ENCODE measurements at regions not wholly inside any gene's neighbourhood (a gene's known extent, or its start where the extent isn't known, plus 50 kb on each side); places are given as distances from the start of the nearest gene placed in this dataset.

DNA sequence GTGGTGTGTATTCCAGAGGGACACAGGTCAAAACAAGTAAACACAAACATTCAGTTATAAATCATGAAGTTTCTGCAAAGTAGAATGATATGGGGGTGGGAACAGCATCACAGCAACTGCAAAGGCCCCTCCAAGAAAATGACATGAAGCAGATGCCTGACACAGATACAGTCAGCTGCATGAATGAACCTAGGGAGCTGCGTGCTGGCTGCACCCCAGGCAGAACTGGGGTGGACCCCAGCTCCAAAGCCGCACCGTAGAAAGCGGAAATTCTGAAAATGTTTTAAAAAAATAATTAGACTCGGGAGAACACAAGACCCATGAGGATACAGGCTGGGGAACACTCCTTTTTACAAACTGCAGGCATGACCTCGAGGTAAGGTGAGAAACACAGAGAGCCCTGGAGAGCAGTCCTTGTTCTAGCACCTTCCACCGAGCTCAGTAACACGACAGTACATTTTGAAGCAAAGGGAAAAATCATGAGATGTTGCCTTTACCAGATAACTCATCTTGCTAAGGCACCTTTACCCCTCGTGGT lies 323.8 kb downstream of the SOX9 start:
- Histone ChIP-seq H3K9ac (ENCODE audit: insufficient read depth in 1 of 2, low read length in 2 of 2) (no peak overlapping the region), H3K27ac (ENCODE audit: low read depth in 1 of 2, low read length in 1 of 2) (no peak overlapping the region), H3K9me3 (ENCODE audit: control insufficient read depth in 4 of 4, insufficient read depth in 3 of 4, low read length in 3 of 4) (peaks cover 0 to 3% (median 0%) of the 10 kb centered on the region in 4 donors), H3K4me3 (no peak overlapping the region), H3K4me1 (ENCODE audit: control insufficient read depth in 5 of 5, insufficient read depth in 5 of 5, low read length in 5 of 5) (peaks cover 0 to 6% (median 0%) of the 10 kb centered on the region in 5 donors), H3K27me3 (ENCODE audit: control insufficient read depth in 3 of 3, insufficient read depth in 3 of 3, low read length in 2 of 3) (no peaks in the 10 kb centered on the region), H3K36me3 (ENCODE audit: control insufficient read depth in 4 of 4, insufficient read depth in 4 of 4, low read length in 4 of 4) (no peaks in the 10 kb centered on the region)
- no peak for ATAC-seq (ENCODE audit: insufficient read depth, low FRiP score)
- 78 to 82% methylated on average over 9 of the region's 9 CpGs for WGBS, 2 donors
- DNase-seq = no peak
- TF ChIP-seq, protein P1, sequence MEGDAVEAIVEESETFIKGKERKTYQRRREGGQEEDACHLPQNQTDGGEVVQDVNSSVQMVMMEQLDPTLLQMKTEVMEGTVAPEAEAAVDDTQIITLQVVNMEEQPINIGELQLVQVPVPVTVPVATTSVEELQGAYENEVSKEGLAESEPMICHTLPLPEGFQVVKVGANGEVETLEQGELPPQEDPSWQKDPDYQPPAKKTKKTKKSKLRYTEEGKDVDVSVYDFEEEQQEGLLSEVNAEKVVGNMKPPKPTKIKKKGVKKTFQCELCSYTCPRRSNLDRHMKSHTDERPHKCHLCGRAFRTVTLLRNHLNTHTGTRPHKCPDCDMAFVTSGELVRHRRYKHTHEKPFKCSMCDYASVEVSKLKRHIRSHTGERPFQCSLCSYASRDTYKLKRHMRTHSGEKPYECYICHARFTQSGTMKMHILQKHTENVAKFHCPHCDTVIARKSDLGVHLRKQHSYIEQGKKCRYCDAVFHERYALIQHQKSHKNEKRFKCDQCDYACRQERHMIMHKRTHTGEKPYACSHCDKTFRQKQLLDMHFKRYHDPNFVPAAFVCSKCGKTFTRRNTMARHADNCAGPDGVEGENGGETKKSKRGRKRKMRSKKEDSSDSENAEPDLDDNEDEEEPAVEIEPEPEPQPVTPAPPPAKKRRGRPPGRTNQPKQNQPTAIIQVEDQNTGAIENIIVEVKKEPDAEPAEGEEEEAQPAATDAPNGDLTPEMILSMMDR (IDR thresholded peaks at IDR 0.05; ENCODE audit: control extremely low read depth, extremely low read depth) = no peak

DNA sequence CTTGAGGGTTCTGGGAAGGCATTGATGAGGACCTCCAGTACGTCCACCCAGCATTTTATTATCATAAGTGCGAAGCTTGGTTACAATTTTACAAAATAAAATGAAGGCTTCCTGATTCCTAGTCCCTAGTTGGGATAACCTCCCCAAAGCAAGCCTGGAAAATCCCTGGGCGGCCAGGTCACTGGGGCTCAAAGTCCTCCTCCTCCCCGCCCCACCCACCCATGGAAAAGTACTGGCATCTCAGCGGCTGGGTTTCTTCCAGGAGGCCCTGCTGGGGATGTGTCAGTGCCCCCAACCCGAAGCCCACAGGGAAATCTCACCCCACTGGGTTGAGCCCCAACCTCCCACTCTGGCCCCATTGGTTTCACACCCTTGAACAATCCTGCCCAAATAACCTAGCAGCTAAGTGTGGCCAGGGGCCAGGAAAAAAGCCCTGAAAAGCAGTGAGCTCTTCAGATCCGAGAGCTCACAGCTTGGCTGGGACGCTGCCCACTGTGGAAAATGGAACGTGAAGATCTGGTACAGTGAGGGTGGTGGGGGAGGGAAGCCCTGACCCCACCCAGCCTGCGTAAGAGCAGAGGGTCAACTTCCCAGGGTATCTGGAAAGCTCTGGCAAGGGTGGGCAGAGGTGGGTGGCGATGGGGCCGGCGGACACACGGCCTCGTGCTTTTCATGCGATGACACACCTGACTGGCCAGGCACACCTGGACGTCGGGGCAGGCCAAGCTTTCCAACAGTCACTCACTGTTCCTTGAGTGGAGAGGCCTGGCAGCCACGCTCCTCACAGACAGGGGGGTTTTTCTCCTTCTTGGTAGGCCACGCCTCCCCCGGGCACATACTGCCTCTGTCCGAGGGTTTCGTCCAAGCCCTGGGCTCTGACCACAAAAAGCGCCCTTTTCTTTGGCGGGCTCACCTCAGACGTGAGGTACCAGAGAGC lies 324.5 kb downstream of the SOX9 start:
- WGBS, 2 donors = 88 to 91% methylated on average over 26 of the region's 26 CpGs
- DNase-seq = no peak
- H3K36me3 ChIP-seq (ENCODE audit: control insufficient read depth in 4 of 4, insufficient read depth in 4 of 4, low read length in 4 of 4) = no peaks in the 10 kb centered on the region
- H3K4me3 ChIP-seq = no peak overlapping the region
- H3K27ac ChIP-seq (ENCODE audit: low read depth in 1 of 2, low read length in 1 of 2) = no peak overlapping the region
- H3K27me3 ChIP-seq (ENCODE audit: control insufficient read depth in 3 of 3, insufficient read depth in 3 of 3, low read length in 2 of 3) = no peaks in the 10 kb centered on the region
- H3K9ac ChIP-seq (ENCODE audit: insufficient read depth in 1 of 2, low read length in 2 of 2) = no peak overlapping the region
- TF ChIP-seq, protein P1 (IDR thresholded peaks at IDR 0.05; ENCODE audit: control extremely low read depth, extremely low read depth) = no peak
- H3K4me1 ChIP-seq (ENCODE audit: control insufficient read depth in 5 of 5, insufficient read depth in 5 of 5, low read length in 5 of 5) = peaks cover 0 to 6% (median 0%) of the 10 kb centered on the region in 5 donors
- ATAC-seq (ENCODE audit: insufficient read depth, low FRiP score) = no peak
- no peaks in the 10 kb centered on the region for H3K9me3 ChIP-seq (ENCODE audit: control insufficient read depth in 4 of 4, insufficient read depth in 3 of 4, low read length in 3 of 4)

DNA sequence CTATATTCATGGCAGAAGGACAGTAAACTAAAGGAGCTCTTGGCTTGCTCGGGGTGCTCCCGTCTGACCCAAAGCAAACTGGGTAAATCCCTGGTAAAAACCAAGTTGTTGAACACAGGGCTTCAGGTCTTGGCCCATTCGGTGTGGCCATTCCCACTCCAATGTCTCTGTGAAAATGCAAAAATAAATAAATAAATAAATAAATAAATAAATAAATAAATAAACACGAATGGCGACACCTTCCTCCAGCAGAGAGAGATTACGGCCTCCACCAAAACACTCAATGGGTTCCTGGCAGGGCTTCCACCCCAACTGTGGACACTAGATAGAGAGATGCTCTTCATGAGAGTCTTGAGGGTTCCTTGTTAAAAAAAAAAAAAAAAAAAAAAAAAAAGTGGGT lies 325.3 kb downstream of the SOX9 start:
- no peaks in the 10 kb centered on the region for H3K36me3 ChIP-seq (ENCODE audit: control insufficient read depth in 4 of 4, insufficient read depth in 4 of 4, low read length in 4 of 4)
- no peak overlapping the region for H3K4me3 ChIP-seq
- H3K9me3 ChIP-seq (ENCODE audit: control insufficient read depth in 4 of 4, insufficient read depth in 3 of 4, low read length in 3 of 4) = no peaks in the 10 kb centered on the region
- WGBS, 2 donors = 94% methylated on average over 6 of the region's 6 CpGs
- ATAC-seq (ENCODE audit: insufficient read depth, low FRiP score) = no peak
- TF ChIP-seq, protein P1 (IDR thresholded peaks at IDR 0.05; ENCODE audit: control extremely low read depth, extremely low read depth) = no peak
- H3K9ac ChIP-seq (ENCODE audit: insufficient read depth in 1 of 2, low read length in 2 of 2) = no peak overlapping the region
- H3K4me1 ChIP-seq (ENCODE audit: control insufficient read depth in 5 of 5, insufficient read depth in 5 of 5, low read length in 5 of 5) = peaks cover 0 to 6% (median 0%) of the 10 kb centered on the region in 5 donors
- no peaks in the 10 kb centered on the region for H3K27me3 ChIP-seq (ENCODE audit: control insufficient read depth in 3 of 3, insufficient read depth in 3 of 3, low read length in 2 of 3)
- no peak for DNase-seq
- H3K27ac ChIP-seq (ENCODE audit: low read depth in 1 of 2, low read length in 1 of 2) = no peak overlapping the region
